HEK293 (cell line): ENCODE measurements at regions not wholly inside any gene's neighbourhood (a gene's known extent, or its start where the extent isn't known, plus 50 kb on each side); places are given as distances from the start of the nearest gene placed in this dataset.

Experiments
- CTCF ChIP-seq: fragments of 450-650 bp; formaldehyde crosslinking; IDR thresholded peaks from 2 replicates; pipeline ENCODE4 v1.5.1; 2016; ENCODE audit warnings: missing biosample characterization, missing genetic modification characterization
- GLIS2 ChIP-seq: fragments of 450-650 bp; formaldehyde crosslinking; IDR thresholded peaks from 2 replicates; pipeline ENCODE4 v1.5.1; 2016; ENCODE audit warnings: missing biosample characterization, missing genetic modification characterization
- PRDM1 ChIP-seq: fragments of 450-650 bp; formaldehyde crosslinking; IDR thresholded peaks from 2 replicates; pipeline ENCODE4; 2016; ENCODE audit warnings: missing biosample characterization, missing genetic modification characterization
- ZBTB11 ChIP-seq: fragments of 450-650 bp; formaldehyde crosslinking; conservative IDR thresholded peaks from 2 replicates; pipeline ENCODE4 v1.5.1; 2016; ENCODE audit warnings: low read depth, missing biosample characterization, missing genetic modification characterization
- ZBTB17 ChIP-seq: fragments of 450-650 bp; formaldehyde crosslinking; IDR thresholded peaks from 2 replicates; pipeline ENCODE4 v1.5.1; 2016; ENCODE audit warnings: missing biosample characterization, missing genetic modification characterization
- ZNF138 ChIP-seq: fragments of 450-650 bp; formaldehyde crosslinking; IDR thresholded peaks from 2 replicates; pipeline ENCODE4 v1.5.1; 2016; ENCODE audit warnings: missing biosample characterization, missing genetic modification characterization, borderline replicate concordance
- ZNF16 ChIP-seq: fragments of 450-650 bp; formaldehyde crosslinking; IDR thresholded peaks from 2 replicates; pipeline ENCODE4 v1.5.1; 2016; ENCODE audit warnings: low read depth, missing biosample characterization, missing genetic modification characterization
- ZNF175 ChIP-seq: fragments of 450-650 bp; formaldehyde crosslinking; IDR thresholded peaks from 2 replicates; pipeline ENCODE4 v1.5.1; 2016; ENCODE audit warnings: missing biosample characterization, missing genetic modification characterization
- ZNF184 ChIP-seq: fragments of 450-650 bp; IDR thresholded peaks from 2 replicates; pipeline ENCODE4 v1.5.1; 2018; ENCODE audit warnings: missing biosample characterization, mild to moderate bottlenecking, missing genetic modification characterization
- ZNF274 ChIP-seq, 2 experiments: fragments of 200-500 bp in 1 of 2; fragments of 450-650 bp in 1 of 2; sonication (Bioruptor generic) in 1 of 2; formaldehyde crosslinking in 1 of 2; IDR thresholded peaks; 2 replicates each; pipeline versions ENCODE4 v1.5.1 to v1.6.1; 2014 to 2016; ENCODE audit warnings: borderline replicate concordance in 1 of 2, inconsistent platforms in 1 of 2, low read length in 1 of 2, missing biosample characterization in 1 of 2, missing genetic modification characterization in 1 of 2
- ZNF341 ChIP-seq: fragments of 450-650 bp; formaldehyde crosslinking; IDR thresholded peaks from 2 replicates; pipeline ENCODE4; 2016; ENCODE audit warnings: low read depth, missing biosample characterization, missing genetic modification characterization
- ZNF645 ChIP-seq: fragments of 450-650 bp; formaldehyde crosslinking; IDR thresholded peaks from 2 replicates; pipeline ENCODE4; 2016; ENCODE audit warnings: missing biosample characterization, missing genetic modification characterization
- TF ChIP-seq, protein P1 (sequence below): fragments of 450-650 bp; formaldehyde crosslinking; IDR thresholded peaks from 2 replicates; pipeline ENCODE4 v1.5.1; 2016; ENCODE audit warnings: missing biosample characterization, missing genetic modification characterization
- TF ChIP-seq, protein P2 (sequence below): fragments of 450-650 bp; formaldehyde crosslinking; IDR thresholded peaks from 2 replicates; pipeline ENCODE4 v1.5.1; 2016; ENCODE audit warnings: missing biosample characterization, missing genetic modification characterization

DNA sequence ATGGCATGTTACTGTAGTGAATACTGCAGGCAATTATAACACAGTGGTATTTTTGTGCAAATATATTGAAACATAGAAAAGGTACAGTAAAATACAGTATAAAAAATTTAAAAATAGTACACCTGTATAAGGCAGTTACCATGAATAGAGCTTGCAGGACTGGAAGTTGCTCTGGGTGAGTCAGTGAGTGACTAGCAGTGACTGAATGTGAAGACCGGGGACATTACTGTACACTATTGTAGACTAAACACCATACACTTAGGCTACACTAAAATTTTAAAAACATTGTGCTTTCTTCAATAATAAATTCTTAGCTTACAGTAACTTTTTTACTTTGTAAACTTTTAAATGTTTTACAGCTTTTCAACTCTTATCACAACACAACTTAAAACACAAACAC is 181.7 kb downstream of the GALC start:
- TF ChIP-seq ZNF274 (IDR thresholded peaks at IDR 0.05; ENCODE audit: low read length) (no peak), ZNF274 (tag by site-specific recombination; IDR thresholded peaks at IDR 0.05; ENCODE audit: borderline replicate concordance) (no peak), PRDM1 (tag by site-specific recombination) (no peak), ZBTB17 (no peak), ZNF645 (tag by site-specific recombination) (no peak), ZNF184 (tag by site-specific recombination) (no peak), ZBTB11 (tag by site-specific recombination) (no peak), GLIS2 (tag by site-specific recombination) (no peak), ZNF138 (tag by site-specific recombination) (no peak), CTCF (tag by site-specific recombination) (no peak), ZNF341 (tag by site-specific recombination) (no peak), ZNF16 (tag by site-specific recombination) (no peak), ZNF175 (tag by site-specific recombination) (no peak)
- TF ChIP-seq, protein P1, sequence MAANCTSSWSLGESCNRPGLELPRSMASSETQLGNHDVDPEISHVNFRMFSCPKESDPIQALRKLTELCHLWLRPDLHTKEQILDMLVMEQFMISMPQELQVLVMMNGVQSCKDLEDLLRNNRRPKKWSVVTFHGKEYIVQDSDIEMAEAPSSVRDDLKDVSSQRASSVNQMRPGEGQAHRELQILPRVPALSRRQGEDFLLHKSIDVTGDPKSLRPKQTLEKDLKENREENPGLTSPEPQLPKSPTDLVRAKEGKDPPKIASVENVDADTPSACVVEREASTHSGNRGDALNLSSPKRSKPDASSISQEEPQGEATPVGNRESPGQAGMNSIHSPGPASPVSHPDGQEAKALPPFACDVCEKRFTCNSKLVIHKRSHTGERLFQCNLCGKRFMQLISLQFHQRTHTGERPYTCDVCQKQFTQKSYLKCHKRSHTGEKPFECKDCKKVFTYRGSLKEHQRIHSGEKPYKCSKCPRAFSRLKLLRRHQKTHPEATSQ (tag by site-specific recombination), result no peak
- TF ChIP-seq, protein P2, sequence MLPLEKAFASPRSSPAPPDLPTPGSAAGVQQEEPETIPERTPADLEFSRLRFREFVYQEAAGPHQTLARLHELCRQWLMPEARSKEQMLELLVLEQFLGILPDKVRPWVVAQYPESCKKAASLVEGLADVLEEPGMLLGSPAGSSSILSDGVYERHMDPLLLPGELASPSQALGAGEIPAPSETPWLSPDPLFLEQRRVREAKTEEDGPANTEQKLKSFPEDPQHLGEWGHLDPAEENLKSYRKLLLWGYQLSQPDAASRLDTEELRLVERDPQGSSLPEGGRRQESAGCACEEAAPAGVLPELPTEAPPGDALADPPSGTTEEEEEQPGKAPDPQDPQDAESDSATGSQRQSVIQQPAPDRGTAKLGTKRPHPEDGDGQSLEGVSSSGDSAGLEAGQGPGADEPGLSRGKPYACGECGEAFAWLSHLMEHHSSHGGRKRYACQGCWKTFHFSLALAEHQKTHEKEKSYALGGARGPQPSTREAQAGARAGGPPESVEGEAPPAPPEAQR (tag by site-specific recombination), result no peak
